ENCODE measurements at regions not wholly inside any gene's neighbourhood (a gene's known extent, or its start where the extent isn't known, plus 50 kb on each side); places are given as distances from the start of the nearest gene placed in this dataset.

GRCh38 chr1:78231477-78231876, 185.7 kb downstream of the GIPC2 start:
- Histone ChIP-seq H3K4me3 (ENCODE audit: insufficient read depth, low read length) (no peak overlapping the region), H3K27me3 (ENCODE audit: insufficient read depth, low read length) (no peaks in the 10 kb centered on the region), H4K20me1 (ENCODE audit: insufficient read depth, low read length) (no peaks in the 10 kb centered on the region), H3K4me1 (ENCODE audit: insufficient read depth, low read length) (peaks cover 12% of the 10 kb centered on the region), H3K27ac (ENCODE audit: low read depth, low read length) (no peak overlapping the region), H3K4me2 (ENCODE audit: insufficient read depth, low read length) (no peak overlapping the region), H3K36me3 (ENCODE audit: insufficient read depth, low read length) (no peaks in the 10 kb centered on the region), H2AFZ (ENCODE audit: low read length) (no peak overlapping the region), H3K9me3 (ENCODE audit: low read depth, low read length) (peaks cover 8% of the 10 kb centered on the region), H3K79me2 (ENCODE audit: insufficient read depth, low read length) (no peaks in the 10 kb centered on the region)
- no peak for DNase-seq (ENCODE audit: insufficient read length, low spot score, missing footprints)
- TF ChIP-seq CTCF (IDR thresholded peaks at IDR 0.05; ENCODE audit: extremely low read depth, low read depth, low read length): no peak

GRCh38 chr1:78231894-78232293, 186.1 kb downstream of the GIPC2 start:
- TF ChIP-seq CTCF (IDR thresholded peaks at IDR 0.05; ENCODE audit: extremely low read depth, low read depth, low read length): no peak
- no peak for DNase-seq (ENCODE audit: insufficient read length, low spot score, missing footprints)

GRCh38 chr1:78232630-78233029, 186.9 kb downstream of the GIPC2 start:
- TF ChIP-seq CTCF (IDR thresholded peaks at IDR 0.05; ENCODE audit: extremely low read depth, low read depth, low read length): no peak
- H3K27ac ChIP-seq (ENCODE audit: low read depth, low read length): no peak overlapping the region
- H4K20me1 ChIP-seq (ENCODE audit: insufficient read depth, low read length): no peaks in the 10 kb centered on the region
- no peaks in the 10 kb centered on the region for H3K27me3 ChIP-seq (ENCODE audit: insufficient read depth, low read length)
- no peak overlapping the region for H2AFZ ChIP-seq (ENCODE audit: low read length)
- no peak overlapping the region for H3K4me2 ChIP-seq (ENCODE audit: insufficient read depth, low read length)
- no peak overlapping the region for H3K4me3 ChIP-seq (ENCODE audit: insufficient read depth, low read length)
- no peaks in the 10 kb centered on the region for H3K79me2 ChIP-seq (ENCODE audit: insufficient read depth, low read length)
- no peaks in the 10 kb centered on the region for H3K9me3 ChIP-seq (ENCODE audit: low read depth, low read length)
- no peaks in the 10 kb centered on the region for H3K36me3 ChIP-seq (ENCODE audit: insufficient read depth, low read length)
- DNase-seq (ENCODE audit: insufficient read length, low spot score, missing footprints): no peak
- peaks cover 18% of the 10 kb centered on the region for H3K4me1 ChIP-seq (ENCODE audit: insufficient read depth, low read length)

More at GRCh38 chr1:78231894-78232293, 186.1 kb downstream of the GIPC2 start:
- H3K79me2 ChIP-seq (ENCODE audit: insufficient read depth, low read length): no peaks in the 10 kb centered on the region
- H3K4me1 ChIP-seq (ENCODE audit: insufficient read depth, low read length): peaks cover 16% of the 10 kb centered on the region
- peaks cover 5% of the 10 kb centered on the region for H3K9me3 ChIP-seq (ENCODE audit: low read depth, low read length)
- H3K36me3 ChIP-seq (ENCODE audit: insufficient read depth, low read length): no peaks in the 10 kb centered on the region
- H3K4me2 ChIP-seq (ENCODE audit: insufficient read depth, low read length): no peak overlapping the region
- no peak overlapping the region for H3K4me3 ChIP-seq (ENCODE audit: insufficient read depth, low read length)
- H3K27ac ChIP-seq (ENCODE audit: low read depth, low read length): no peak overlapping the region
- H3K27me3 ChIP-seq (ENCODE audit: insufficient read depth, low read length): no peaks in the 10 kb centered on the region
- no peaks in the 10 kb centered on the region for H4K20me1 ChIP-seq (ENCODE audit: insufficient read depth, low read length)
- H2AFZ ChIP-seq (ENCODE audit: low read length): no peak overlapping the region

GRCh38 chr1:78234496-78234895, 188.7 kb downstream of the GIPC2 start:
- Histone ChIP-seq H2AFZ (ENCODE audit: low read length) (no peak overlapping the region), H3K79me2 (ENCODE audit: insufficient read depth, low read length) (no peaks in the 10 kb centered on the region), H3K4me3 (ENCODE audit: insufficient read depth, low read length) (no peak overlapping the region), H4K20me1 (ENCODE audit: insufficient read depth, low read length) (no peaks in the 10 kb centered on the region), H3K4me1 (ENCODE audit: insufficient read depth, low read length) (peaks cover 12% of the 10 kb centered on the region), H3K36me3 (ENCODE audit: insufficient read depth, low read length) (no peaks in the 10 kb centered on the region), H3K4me2 (ENCODE audit: insufficient read depth, low read length) (no peak overlapping the region), H3K27ac (ENCODE audit: low read depth, low read length) (no peak overlapping the region), H3K27me3 (ENCODE audit: insufficient read depth, low read length) (no peaks in the 10 kb centered on the region), H3K9me3 (ENCODE audit: low read depth, low read length) (no peaks in the 10 kb centered on the region)
- DNase-seq (ENCODE audit: insufficient read length, low spot score, missing footprints): no peak
- TF ChIP-seq CTCF (IDR thresholded peaks at IDR 0.05; ENCODE audit: extremely low read depth, low read depth, low read length): no peak

Data from osteoblast (primary cell).